Prostate gland (tissue), 2 donors: ENCODE measurements at regions not wholly inside any gene's neighbourhood (a gene's known extent, or its start where the extent isn't known, plus 50 kb on each side); places are given as distances from the start of the nearest gene placed in this dataset.

ENCODE experiments used
- POLR2A ChIP-seq: fragments of 450-650 bp; IDR thresholded peaks from one replicate; pipeline ENCODE4 v1.6.1; 2016; ENCODE audit warnings: antibody characterized with exemption, mild to moderate bottlenecking
- POLR2AphosphoS5 ChIP-seq: sonication (generic); formaldehyde crosslinking; IDR thresholded peaks from one replicate; pipeline ENCODE4 v1.6.1; 2017; ENCODE audit warnings: antibody characterized with exemption
- TF ChIP-seq, protein P1 (sequence below), 4 experiments: fragments of 200-600 bp in 2 of 4; fragments of 450-650 bp in 2 of 4; sonication (generic) in 2 of 4; IDR thresholded peaks; 1 replicate in 3 of 4; 2 replicates in 1 of 4; pipeline ENCODE4 v1.5.1; 2016 to 2019; ENCODE audit warnings: antibody characterized with exemption in 4 of 4, mild to moderate bottlenecking in 2 of 4, moderate library complexity in 2 of 4

DNA sequence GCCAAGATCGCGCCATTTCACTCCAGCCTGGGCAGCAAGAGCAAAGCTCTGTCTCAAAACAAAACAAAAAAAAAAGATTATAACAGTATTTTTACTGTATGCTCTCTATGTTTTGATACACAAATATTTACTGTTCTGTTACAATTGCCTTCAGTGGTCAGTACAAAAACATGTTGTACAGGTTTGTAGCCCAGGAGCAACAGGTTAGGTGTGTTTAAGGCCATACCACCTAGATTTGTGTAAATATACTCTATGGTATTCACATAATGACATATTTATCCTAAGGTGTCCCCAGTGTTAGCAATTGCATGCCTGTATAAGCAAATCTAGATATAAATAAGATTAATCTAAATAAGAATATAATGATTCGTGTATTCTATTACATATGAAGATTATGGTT lies 625.0 kb downstream of the TMEM182 start:
- TF ChIP-seq, protein P1, sequence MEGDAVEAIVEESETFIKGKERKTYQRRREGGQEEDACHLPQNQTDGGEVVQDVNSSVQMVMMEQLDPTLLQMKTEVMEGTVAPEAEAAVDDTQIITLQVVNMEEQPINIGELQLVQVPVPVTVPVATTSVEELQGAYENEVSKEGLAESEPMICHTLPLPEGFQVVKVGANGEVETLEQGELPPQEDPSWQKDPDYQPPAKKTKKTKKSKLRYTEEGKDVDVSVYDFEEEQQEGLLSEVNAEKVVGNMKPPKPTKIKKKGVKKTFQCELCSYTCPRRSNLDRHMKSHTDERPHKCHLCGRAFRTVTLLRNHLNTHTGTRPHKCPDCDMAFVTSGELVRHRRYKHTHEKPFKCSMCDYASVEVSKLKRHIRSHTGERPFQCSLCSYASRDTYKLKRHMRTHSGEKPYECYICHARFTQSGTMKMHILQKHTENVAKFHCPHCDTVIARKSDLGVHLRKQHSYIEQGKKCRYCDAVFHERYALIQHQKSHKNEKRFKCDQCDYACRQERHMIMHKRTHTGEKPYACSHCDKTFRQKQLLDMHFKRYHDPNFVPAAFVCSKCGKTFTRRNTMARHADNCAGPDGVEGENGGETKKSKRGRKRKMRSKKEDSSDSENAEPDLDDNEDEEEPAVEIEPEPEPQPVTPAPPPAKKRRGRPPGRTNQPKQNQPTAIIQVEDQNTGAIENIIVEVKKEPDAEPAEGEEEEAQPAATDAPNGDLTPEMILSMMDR (IDR thresholded peaks at IDR 0.05), result no peak
- no peak for TF ChIP-seq POLR2A
- TF ChIP-seq POLR2AphosphoS5, result peak; percentile 44
